ELF-1 (cell line): ENCODE measurements at regions not wholly inside any gene's neighbourhood (a gene's known extent, or its start where the extent isn't known, plus 50 kb on each side); places are given as distances from the start of the nearest gene placed in this dataset.
"Not testable (repeated sequence)": the region's sequence is repeated elsewhere in the genome, so short reads cannot be mapped to it uniquely, and the experiment has no call there.

Experiments used
- DNase-seq: peaks from one replicate; pipeline ENCODE4 v3.0.0-alpha.2; 2016; ENCODE audit warnings: low read depth, low spot score

- DNase-seq = no peak
Measured at GRCh38 chr12:31906557-31907301, 52.5 kb upstream of the RESF1 start.

GRCh38 chr12:31903025-31903424, 56.2 kb upstream of the RESF1 start:
- DNase-seq = no peak

- no peak for DNase-seq
Measured at GRCh38 chr12:31900271-31900670, 58.9 kb upstream of the RESF1 start.

- no peak for DNase-seq
Measured at GRCh38 chr12:31899109-31899508, 60.1 kb upstream of the RESF1 start.

GRCh38 chr12:31897781-31898503, 61.3 kb upstream of the RESF1 start:
- DNase-seq = peak; percentile 76

GRCh38 chr12:31897092-31897491, 62.1 kb upstream of the RESF1 start:
- not testable (repeated sequence) for DNase-seq

GRCh38 chr12:31896514-31897039, 62.6 kb upstream of the RESF1 start:
- DNase-seq = peak; percentile 20

- DNase-seq = peak; percentile 38
Measured at GRCh38 chr12:31895449-31896150, 63.6 kb upstream of the RESF1 start.

GRCh38 chr12:31890295-31891285, 68.6 kb upstream of the RESF1 start:
- DNase-seq = no peak

GRCh38 chr12:31887109-31887811, 72.0 kb upstream of the RESF1 start:
- DNase-seq = no peak

GRCh38 chr12:31882682-31883081, 76.5 kb upstream of the RESF1 start:
- not testable (repeated sequence) for DNase-seq

GRCh38 chr12:31880340-31880739, 78.9 kb upstream of the RESF1 start:
- DNase-seq = no peak

GRCh38 chr12:31877884-31878283, 81.3 kb upstream of the RESF1 start:
- DNase-seq = no peak

- DNase-seq = peak; percentile 56
Measured at GRCh38 chr12:31876568-31877424, 82.4 kb upstream of the RESF1 start.

GRCh38 chr12:31875609-31875964, 83.6 kb upstream of the RESF1 start:
- DNase-seq = no peak

GRCh38 chr12:31874961-31875608, 84.1 kb upstream of the RESF1 start:
- peak; percentile 72 for DNase-seq

- no peak for DNase-seq
Measured at GRCh38 chr12:31872831-31873604, 86.2 kb upstream of the RESF1 start.

- DNase-seq = no peak
Measured at GRCh38 chr12:31869972-31870371, 89.2 kb upstream of the RESF1 start.
